ENCODE measurements at regions not wholly inside any gene's neighbourhood (a gene's known extent, or its start where the extent isn't known, plus 50 kb on each side); places are given as distances from the start of the nearest gene placed in this dataset.

GRCh38 chr10:52637592-52637991, 135.0 kb downstream of the MBL2 start:
- Mint-ChIP-seq H3K27me3 (ENCODE audit: insufficient read depth, unreplicated experiment) (peaks cover 11% of the 10 kb centered on the region), H3K27ac (ENCODE audit: low read depth, unreplicated experiment) (no peak overlapping the region), H3K4me3 (ENCODE audit: unreplicated experiment) (no peak overlapping the region), H3K9me3 (ENCODE audit: unreplicated experiment) (no peaks in the 10 kb centered on the region), H3K4me1 (ENCODE audit: insufficient read depth, unreplicated experiment) (no peaks in the 10 kb centered on the region), H3K36me3 (ENCODE audit: insufficient read depth, unreplicated experiment) (no peaks in the 10 kb centered on the region)
- BruUV-seq (replicated peaks), result no TSS peak
- CTCF ChIA-PET, result interaction anchor here (0.9 to 1.3 kb wide), 2 partner anchors 13 to 91 kb away, joined by 3 read pairs; no protein-coding TSS in a partner anchor
- DNase-seq (ENCODE audit: unreplicated experiment), result no peak
- intact Hi-C loops (cut with micrococcal nuclease), result no loop called here
- no peak for TF ChIP-seq CTCF (IDR thresholded peaks at IDR 0.05; ENCODE audit: unreplicated experiment)
- POLR2A ChIA-PET, result no interaction called here

GRCh38 chr10:52639652-52640051, 132.9 kb downstream of the MBL2 start:
- no peak for DNase-seq (ENCODE audit: unreplicated experiment)
- ChIA-PET POLR2A (no interaction called here), CTCF (no interaction called here)
- peaks cover 24% of the 10 kb centered on the region for H3K27me3 Mint-ChIP-seq (ENCODE audit: insufficient read depth, unreplicated experiment)
- no peak for TF ChIP-seq CTCF (IDR thresholded peaks at IDR 0.05; ENCODE audit: unreplicated experiment)
- H3K36me3 Mint-ChIP-seq (ENCODE audit: insufficient read depth, unreplicated experiment), result peaks cover 6% of the 10 kb centered on the region
- no peaks in the 10 kb centered on the region for H3K4me1 Mint-ChIP-seq (ENCODE audit: insufficient read depth, unreplicated experiment)
- intact Hi-C loops (cut with micrococcal nuclease), result no loop called here
- no peak overlapping the region for H3K27ac Mint-ChIP-seq (ENCODE audit: low read depth, unreplicated experiment)
- H3K9me3 Mint-ChIP-seq (ENCODE audit: unreplicated experiment), result no peaks in the 10 kb centered on the region
- no TSS peak for BruUV-seq (replicated peaks)
- no peak overlapping the region for H3K4me3 Mint-ChIP-seq (ENCODE audit: unreplicated experiment)

- no peak for DNase-seq (ENCODE audit: unreplicated experiment)
- no peak for TF ChIP-seq CTCF (IDR thresholded peaks at IDR 0.05; ENCODE audit: unreplicated experiment)
- peaks cover 24% of the 10 kb centered on the region for H3K27me3 Mint-ChIP-seq (ENCODE audit: insufficient read depth, unreplicated experiment)
- H3K4me3 Mint-ChIP-seq (ENCODE audit: unreplicated experiment), result no peak overlapping the region
- ChIA-PET POLR2A (interaction anchor here (1.4 kb wide), 1 partner anchor 18 kb away, joined by 3 read pairs; no protein-coding TSS in a partner anchor), CTCF (interaction anchor here (0.6 to 5.9 kb wide), 4 partner anchors 86 to 138 kb away, joined by 3 to 89 read pairs (median 9); no protein-coding TSS in a partner anchor)
- intact Hi-C loops (cut with micrococcal nuclease), result no loop called here
- no TSS peak for BruUV-seq (replicated peaks)
- H3K27ac Mint-ChIP-seq (ENCODE audit: low read depth, unreplicated experiment), result no peak overlapping the region
- H3K4me1 Mint-ChIP-seq (ENCODE audit: insufficient read depth, unreplicated experiment), result no peaks in the 10 kb centered on the region
- H3K9me3 Mint-ChIP-seq (ENCODE audit: unreplicated experiment), result no peaks in the 10 kb centered on the region
- peaks cover 6% of the 10 kb centered on the region for H3K36me3 Mint-ChIP-seq (ENCODE audit: insufficient read depth, unreplicated experiment)
These were observed 130.4 kb downstream of the MBL2 start for GRCh38 chr10:52642208-52642607.

GRCh38 chr10:52644373-52645186, 128.0 kb downstream of the MBL2 start:
- no TSS peak for BruUV-seq (replicated peaks)
- TF ChIP-seq CTCF (IDR thresholded peaks at IDR 0.05; ENCODE audit: unreplicated experiment), result peak; percentile 77
- DNase-seq (ENCODE audit: unreplicated experiment), result peak; percentile 72
- H3K4me1 Mint-ChIP-seq (ENCODE audit: insufficient read depth, unreplicated experiment), result no peaks in the 10 kb centered on the region
- peaks cover 6% of the 10 kb centered on the region for H3K36me3 Mint-ChIP-seq (ENCODE audit: insufficient read depth, unreplicated experiment)
- peaks cover 24% of the 10 kb centered on the region for H3K27me3 Mint-ChIP-seq (ENCODE audit: insufficient read depth, unreplicated experiment)
- CTCF ChIA-PET, result interaction anchor here (0.5 to 5.9 kb wide), 58 partner anchors 8 to 1676 kb away, joined by 3 to 116 read pairs (median 4); partner anchors contain the start of gene MBL2
- POLR2A ChIA-PET, result interaction anchor here (0.7 kb wide), 1 partner anchor 136 kb away, joined by 3 read pairs; no protein-coding TSS in a partner anchor
- H3K27ac Mint-ChIP-seq (ENCODE audit: low read depth, unreplicated experiment), result no peak overlapping the region
- intact Hi-C loops (cut with micrococcal nuclease), result loop anchor here (1.0 kb wide), 3 partner anchors 85 to 336 kb away; no protein-coding TSS in a partner anchor
- no peaks in the 10 kb centered on the region for H3K9me3 Mint-ChIP-seq (ENCODE audit: unreplicated experiment)
- no peak overlapping the region for H3K4me3 Mint-ChIP-seq (ENCODE audit: unreplicated experiment)

All from MCF 10A (cell line).